HG02623 (cell line): ENCODE measurements at regions not wholly inside any gene's neighbourhood (a gene's known extent, or its start where the extent isn't known, plus 50 kb on each side); places are given as distances from the start of the nearest gene placed in this dataset.

Experiments used
- ATAC-seq: cut with Tn5 transposase; IDR thresholded peaks from one replicate; pipeline ENCODE4 v1.9.1; 2021; ENCODE audit warnings: moderate library complexity; ENCODE audit not compliant: unreplicated experiment

- ATAC-seq: no peak
These were observed 69.7 kb upstream of the TAF11L2 start for GRCh38 chr5:17428176-17428800.

- no peak for ATAC-seq
These were observed 68.7 kb upstream of the TAF11L2 start for GRCh38 chr5:17429353-17429752.

DNA sequence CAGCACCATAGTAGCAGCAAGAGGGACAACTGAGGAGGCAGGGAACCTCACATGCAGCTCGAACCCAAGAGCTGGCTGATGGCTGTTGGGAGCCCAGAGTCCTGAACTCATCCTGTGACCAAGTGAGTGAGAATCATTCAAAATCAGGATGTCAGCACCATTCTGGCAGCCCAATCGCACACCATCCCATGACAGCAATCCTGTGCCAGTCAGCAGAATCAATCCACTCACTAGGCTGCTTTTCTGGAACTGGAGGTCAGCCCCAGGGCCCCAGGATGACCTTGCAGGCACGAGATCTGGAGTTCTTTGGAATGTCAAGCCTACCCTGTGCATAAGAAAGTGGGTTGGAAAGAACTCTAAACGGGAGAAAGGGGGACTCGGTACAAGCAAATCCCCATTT, 67.8 kb upstream of the TAF11L2 start:
- ATAC-seq: no peak

DNA sequence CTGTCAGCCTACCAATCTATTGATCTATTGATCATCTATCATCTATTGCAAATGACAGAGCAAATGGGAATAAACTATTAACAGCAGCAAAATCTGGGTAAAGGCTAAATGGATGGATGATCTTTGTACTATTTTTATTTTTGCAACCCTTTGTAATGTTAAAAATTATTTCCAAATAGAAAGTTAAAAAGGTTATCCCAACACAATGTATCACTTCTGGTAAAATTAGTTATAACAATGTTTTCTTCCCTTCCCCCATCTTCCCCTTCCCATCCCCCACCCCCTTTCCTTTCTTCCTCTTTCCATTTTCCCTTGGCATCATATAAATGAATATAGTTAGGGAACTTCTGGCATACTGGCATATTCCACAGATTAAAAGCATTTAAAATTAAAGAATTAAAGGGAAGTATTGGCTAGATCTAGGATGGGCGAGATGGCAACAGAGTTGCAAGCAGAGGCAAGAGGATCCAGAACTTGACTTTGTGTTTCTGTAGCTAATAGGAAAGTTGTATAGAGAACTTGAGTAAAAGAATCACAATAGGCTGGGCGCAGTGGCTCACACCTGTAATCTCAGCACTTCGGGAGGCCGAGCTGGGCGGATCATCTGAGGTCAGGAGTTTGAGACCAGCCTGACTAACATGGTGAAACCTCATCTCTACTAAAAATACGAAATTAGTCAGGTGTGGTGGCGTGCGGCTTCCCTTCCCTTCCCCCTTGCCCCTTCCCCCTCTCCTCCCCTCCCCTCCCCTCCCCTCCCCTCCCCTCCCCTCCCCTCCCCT, 66.6 kb upstream of the TAF11L2 start:
- no peak for ATAC-seq

DNA sequence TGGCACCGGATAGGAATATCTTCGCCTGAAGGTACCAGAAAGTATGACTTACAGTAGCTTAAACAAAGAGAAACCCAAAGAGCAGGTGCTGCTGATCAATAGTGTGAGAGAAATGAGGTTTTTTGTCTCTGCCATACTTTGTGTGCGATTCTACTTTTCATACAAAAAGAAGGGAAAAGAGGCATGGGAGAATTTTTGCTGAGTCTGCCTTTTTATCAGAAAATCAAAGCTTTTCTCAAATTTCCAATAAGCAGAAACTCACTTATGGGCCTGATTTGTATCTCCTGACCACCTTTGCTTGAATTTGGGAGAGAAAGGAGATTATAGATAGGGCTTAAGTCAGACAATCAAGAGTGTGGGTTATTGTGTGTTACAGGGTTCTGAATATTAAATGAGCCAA, 65.5 kb upstream of the TAF11L2 start:
- no peak for ATAC-seq

DNA sequence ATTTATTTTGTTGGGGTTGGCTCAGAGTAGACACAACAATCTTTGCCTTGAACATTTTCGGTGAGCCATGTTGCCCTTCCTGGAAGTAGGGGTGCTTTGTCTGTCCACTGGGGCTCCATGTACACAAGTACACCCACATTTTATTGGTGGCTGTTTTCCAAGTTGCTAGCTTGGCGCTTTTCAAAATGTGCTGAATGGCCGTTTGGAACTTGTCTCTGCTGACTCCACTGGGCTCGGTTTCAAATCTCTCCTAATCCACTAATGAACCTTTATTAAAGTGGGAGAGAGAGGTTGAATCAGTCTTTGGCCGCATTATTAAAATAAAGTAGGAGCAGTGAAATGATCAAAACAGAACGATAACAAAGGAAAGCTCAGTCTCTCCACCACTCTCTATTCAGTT, 64.6 kb upstream of the TAF11L2 start:
- no peak for ATAC-seq

DNA sequence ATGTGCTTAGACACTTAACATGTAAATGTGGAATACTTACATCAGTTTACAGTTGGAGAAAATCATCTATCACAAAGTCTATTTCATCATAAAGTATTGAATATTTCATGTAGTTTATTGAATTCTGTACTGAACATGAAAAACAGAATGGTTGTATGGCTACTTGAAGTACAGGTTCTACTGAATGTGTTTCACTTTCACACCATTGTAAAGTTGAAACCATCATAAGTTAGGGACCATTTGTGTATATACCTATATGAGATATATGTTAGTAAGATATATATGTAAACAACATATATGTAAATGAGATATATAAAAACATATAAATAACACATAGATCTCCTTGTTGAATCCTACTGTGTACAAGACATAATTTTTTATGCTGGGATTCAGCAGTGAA, 63.0 kb upstream of the TAF11L2 start:
- ATAC-seq: peak; percentile 39

- ATAC-seq: peak; percentile 50
These were observed 61.7 kb upstream of the TAF11L2 start for GRCh38 chr5:17436350-17436749.

DNA sequence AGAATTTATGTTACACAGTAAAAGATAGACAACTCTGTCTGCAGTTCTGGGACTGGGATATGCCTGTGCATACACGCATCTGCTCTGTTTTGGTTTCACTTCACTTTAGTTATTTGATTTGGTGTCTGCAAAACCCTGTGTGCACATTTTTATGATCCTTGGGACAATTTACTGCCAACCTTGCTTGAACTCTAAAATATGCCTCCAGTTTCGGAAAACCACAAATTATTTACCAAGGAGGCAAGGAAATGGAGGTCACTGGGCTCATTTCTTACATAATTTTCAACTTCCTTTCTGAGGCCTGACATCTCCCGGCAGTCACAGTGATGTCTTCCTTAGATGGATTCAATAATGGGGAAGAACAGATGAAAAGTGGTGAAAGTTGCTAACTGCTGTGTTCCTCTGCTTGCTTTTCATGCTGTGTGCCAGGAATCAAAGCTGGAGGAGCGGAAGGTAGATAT, 61.2 kb upstream of the TAF11L2 start:
- peak; percentile 81 for ATAC-seq

GRCh38 chr5:17438027-17438426, 60.0 kb upstream of the TAF11L2 start:
- no peak for ATAC-seq

- no peak for ATAC-seq
These were observed 58.1 kb upstream of the TAF11L2 start for GRCh38 chr5:17439956-17440355.

- ATAC-seq: no peak
These were observed 57.3 kb upstream of the TAF11L2 start for GRCh38 chr5:17440766-17441165.

DNA sequence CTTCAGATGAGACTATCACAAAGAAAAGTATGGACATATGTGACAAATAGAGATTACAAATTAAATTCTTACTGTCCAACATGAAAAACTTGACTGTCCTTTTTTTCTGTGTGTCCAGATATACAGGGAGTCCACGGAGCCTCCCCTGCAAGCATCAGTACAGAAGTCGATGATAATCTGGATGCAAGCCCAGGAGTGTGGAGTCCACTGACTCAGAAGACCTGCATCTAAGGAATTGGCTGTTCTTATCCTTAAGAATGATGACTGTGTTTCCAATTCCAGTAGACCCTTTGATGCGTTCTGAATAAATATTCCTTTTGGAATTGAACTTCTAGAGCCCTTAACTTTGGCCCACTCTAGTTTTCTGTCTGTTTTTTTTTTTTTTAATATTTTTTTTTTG, 56.7 kb upstream of the TAF11L2 start:
- no peak for ATAC-seq

GRCh38 chr5:17443333-17444130, 54.5 kb upstream of the TAF11L2 start:
- ATAC-seq: no peak

GRCh38 chr5:17444496-17444895, 53.5 kb upstream of the TAF11L2 start:
- ATAC-seq: no peak

- no peak for ATAC-seq
These were observed 52.8 kb upstream of the TAF11L2 start for GRCh38 chr5:17445185-17445584.
